H4 (cell line): ENCODE measurements at regions not wholly inside any gene's neighbourhood (a gene's known extent, or its start where the extent isn't known, plus 50 kb on each side); places are given as distances from the start of the nearest gene placed in this dataset.
"Not testable (repeated sequence)": the region's sequence is repeated elsewhere in the genome, so short reads cannot be mapped to it uniquely, and the experiment has no call there.

Source experiments
- DNase-seq: peaks from one replicate; pipeline ENCODE4 v3.0.0-alpha.2; 2015; ENCODE audit warnings: low spot score

DNA sequence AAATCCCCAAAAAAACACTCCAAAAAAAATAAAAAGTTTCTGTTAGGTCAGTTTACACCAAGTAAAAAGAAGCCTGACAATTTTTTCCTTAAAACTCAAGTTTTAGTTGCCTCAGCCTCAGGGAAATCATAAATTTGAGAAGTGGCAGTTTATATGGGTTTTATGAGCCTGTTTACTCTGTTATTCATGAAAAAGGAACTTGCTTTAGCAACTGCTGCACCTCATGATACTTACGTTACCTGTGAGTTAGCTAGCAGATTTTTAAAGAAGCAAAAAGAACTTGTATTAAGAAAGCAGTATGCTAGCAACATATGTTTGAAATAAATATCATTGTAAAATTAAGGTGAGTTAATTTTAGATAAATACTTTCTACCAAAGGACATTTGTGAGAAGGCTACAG lies 1264.5 kb upstream of the PHF14 start:
- DNase-seq, result no peak

DNA sequence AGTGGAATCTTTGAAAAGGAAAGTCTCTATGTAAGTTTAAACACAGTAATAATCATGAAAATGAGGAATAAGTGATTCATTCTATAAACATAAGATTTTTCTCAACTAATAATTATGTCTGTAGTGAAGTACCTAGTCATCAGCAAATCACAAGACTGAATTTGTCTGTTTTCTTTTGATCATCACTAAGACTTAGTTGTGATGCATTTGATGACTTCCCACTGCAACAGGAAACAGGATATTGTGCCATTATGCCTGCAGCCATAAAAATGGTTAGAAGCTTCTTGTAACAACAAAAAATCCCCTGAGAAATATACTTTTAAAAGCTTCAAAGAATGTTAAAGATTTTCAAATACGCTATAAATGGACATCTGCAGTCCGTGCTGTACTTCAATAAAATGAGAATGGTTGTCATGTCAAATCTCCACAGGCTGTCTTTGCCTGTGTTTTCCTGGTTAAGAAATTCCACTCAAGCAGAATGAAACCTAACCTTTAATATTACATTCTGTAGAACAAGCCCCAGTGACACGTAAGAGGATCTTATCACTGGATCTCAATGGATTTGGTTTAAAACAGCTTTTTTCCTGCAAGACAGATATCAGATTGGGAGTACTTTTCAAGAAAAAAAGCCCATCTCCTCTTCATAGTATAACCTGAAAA lies 1262.3 kb upstream of the PHF14 start:
- DNase-seq, result peak; percentile 48

DNA sequence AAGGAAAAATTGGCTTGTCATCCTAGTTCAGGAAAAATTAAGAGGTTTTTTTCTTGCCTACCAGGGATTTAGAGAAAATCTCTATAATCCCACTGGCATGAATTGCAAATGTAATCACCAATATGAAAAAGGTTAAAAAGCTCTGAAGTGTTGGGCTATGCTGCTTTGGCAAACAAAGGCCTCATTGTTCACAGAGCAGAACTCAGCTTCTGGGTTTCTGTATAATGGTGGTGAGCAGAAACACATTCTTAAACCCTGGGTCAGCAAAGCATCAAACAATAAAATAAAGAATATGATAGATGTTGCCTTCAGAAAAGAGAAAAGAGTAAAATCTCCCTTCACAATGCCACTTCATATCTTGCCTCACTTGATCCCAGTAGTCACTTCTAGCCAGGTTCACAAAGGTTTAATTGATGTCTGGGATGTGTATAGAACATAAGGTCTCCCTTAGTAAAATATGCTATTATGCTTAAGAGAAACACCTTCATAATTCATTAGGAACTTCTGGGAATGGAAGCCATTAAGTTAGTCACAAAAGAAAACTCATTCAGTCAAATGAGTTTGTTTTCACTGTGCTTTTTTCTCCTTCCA lies 1255.5 kb upstream of the PHF14 start:
- peak; percentile 45 for DNase-seq

DNA sequence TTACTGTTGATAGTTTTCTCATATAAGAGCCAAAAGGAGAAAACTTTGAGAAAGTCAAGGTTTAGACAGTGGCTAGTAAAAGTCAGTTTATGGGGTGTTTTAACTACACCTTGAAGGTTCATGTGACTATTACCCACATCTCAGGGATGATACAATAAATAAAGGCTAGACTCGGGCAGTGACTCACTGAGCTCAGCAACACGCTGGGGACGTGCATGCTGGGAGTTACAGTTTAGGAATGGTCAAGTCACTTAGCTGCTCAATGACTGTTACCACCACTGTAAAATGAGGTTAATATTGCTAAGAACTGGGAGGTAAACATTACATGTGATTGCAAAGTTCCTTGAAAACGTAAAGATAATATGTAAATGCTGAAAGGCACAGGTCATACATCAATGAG lies 1254.4 kb upstream of the PHF14 start:
- peak; percentile 84 for DNase-seq

DNA sequence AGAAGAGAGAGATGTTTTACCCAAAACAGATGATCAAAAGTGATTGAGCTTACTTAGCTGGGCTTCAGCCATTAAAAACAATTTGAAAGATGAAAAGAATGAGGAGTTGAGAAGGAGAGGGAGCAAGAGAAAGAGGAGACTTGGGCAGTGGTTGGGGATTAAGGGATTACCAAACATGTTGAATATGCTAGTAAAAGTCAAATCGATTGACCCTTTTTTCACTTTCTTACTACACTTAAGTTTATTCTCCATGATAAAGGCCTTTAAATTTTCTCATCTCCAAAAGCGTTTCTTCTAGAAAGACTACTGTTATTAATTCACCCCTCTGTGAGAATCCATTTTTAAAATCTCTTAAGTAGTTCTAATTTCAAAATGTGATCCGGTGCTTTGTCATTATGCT lies 1254.0 kb upstream of the PHF14 start:
- DNase-seq, result no peak

DNA sequence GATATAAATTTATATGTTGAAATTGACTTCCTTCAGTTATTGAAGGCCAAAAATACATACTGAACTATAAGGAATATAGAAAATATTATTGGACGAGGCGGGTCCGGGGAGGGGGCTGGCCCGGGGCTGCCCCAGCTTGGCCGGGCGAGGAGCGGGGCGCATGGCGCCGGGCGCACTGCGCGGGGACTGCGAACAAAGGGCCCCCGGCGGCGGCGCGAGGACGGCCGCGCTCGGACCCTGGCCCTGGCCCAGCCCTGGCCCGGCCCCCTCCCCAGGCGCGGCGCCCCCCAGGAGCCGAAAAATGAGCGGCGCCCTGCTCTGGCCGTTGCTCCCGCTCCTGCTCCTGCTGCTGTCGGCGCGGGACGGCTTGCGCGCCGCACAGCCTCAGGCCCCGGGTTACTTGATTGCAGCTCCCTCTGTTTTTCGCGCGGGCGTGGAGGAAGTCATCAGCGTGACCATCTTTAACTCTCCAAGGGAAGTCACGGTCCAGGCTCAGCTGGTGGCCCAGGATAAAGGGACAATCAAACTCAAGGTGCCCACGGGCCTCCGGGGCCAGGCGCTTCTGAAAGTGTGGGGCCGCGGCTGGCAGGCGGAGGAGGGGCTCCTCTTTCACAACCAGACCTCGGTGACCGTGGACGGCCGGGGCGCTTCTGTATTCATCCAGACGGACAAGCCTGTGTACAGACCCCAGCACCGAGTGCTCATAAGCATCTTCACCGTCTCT lies 1247.6 kb upstream of the PHF14 start:
- DNase-seq, result not testable (repeated sequence)

DNA sequence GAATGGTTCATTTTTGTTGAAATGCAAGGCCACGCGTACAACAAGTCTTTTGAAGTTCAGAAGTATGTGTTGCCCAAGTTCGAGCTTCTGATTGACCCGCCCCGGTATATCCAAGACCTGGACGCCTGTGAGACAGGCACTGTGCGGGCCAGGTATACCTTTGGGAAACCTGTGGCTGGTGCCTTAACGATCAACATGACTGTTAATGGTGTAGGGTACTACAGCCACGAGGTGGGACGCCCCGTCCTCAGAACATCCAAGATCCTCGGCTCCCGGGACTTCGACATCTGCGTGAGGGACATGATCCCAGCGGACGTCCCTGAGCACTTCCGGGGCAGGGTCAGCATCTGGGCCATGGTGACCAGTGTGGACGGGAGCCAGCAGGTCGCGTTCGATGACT lies 1246.9 kb upstream of the PHF14 start:
- DNase-seq, result not testable (repeated sequence)

DNA sequence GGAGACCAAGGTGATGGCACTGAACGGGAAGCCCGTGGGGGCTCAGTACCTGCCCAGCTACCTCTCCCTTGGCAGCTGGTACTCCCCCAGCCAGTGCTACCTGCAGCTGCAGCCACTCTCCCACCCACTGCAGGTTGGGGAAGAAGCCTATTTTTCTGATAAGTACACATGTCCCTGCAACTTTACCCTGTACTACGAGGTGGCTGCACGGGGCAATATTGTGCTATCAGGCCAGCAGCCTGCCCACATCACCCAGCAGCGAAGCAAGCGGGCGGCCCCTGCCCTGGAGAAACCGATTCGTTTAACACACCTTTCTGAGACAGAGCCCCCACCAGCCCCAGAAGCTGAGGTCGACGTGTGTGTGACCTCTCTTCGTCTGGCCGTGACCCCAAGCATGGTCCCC lies 1246.2 kb upstream of the PHF14 start:
- DNase-seq, result not testable (repeated sequence)

DNA sequence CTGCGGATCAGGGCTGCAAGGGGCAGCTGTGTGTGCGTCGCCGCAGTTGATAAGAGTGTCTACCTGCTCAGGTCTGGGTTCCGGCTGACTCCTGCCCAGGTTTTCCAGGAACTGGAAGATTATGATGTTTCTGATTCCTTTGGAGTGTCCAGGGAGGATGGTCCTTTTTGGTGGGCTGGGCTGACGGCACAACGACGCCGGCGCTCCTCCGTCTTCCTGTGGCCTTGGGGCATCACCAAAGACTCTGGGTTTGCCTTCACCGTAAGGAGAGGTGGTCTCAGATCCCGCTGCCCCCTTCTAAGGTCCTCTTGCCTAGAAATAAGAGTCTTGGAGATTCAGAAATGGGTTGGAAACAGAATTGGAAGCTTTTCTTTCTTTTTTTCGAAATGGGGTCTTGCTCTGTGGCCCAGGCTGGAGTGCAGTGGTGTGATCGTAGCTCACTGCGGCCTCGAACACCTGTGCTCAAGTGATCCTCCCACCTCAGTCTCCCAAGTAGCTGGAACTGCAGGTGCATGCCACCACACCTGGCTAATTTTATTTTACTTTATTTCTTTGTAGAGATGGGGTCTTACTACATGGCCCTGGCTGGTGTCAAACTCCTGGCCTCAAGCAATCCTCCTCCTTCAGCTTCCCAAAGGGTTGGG lies 1245.5 kb upstream of the PHF14 start:
- DNase-seq, result not testable (repeated sequence)

DNA sequence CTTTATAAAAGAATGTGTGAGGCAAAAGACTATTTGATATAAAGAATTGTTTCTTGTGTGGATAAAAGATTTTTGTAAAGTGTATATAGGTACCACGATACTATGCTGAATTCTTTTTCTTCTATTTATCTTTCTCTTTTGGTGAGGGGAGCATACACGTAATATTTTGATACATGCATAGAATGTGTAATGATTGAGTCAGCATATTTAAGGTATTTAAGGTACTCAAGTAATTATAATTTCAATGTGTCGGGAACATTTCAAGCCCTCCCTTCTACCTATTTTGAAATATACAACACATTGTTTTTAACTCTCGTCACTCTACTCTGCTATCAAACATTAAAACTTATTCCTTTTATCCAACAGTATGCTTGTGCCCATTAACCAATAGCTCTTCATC lies 1221.6 kb upstream of the PHF14 start:
- no peak for DNase-seq

DNA sequence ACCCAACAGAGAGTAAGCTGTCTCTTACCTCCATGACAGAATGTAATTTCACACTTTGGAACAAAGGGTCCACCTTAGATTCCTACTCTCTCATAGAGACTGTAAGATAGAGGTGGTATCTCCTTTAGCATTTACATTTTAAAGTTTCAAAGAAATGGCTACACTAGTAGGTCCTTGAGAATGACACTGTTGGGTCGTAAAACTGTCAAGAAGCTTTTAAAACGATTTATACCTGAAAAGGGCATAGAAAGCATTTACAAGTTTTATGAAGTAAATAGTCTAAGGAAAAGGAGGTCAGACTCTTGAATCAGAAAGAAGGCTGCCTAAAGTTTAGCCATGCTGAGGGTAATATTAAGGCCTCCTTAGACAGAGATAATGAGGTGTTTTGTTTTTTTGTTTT lies 1212.4 kb upstream of the PHF14 start:
- DNase-seq, result no peak

DNA sequence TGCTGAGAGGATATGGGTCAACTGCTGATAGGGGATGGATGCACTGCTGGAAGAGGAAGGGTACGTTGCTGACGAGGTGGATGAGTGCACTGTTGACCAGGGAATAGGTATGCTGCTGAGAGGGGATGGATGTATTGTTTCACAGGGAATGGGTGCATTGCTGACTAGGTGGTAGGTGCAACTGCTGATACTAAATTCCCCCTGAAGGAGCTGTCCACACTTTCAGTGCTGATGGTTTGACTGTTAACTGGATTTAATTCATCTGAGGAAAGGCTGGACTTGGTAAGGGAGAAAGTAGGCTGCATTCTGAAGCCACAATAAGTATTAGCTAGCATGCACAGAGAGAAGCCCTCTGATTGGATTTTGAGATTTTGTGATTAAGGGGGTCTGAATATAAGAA lies 1196.8 kb upstream of the PHF14 start:
- no peak for DNase-seq

DNA sequence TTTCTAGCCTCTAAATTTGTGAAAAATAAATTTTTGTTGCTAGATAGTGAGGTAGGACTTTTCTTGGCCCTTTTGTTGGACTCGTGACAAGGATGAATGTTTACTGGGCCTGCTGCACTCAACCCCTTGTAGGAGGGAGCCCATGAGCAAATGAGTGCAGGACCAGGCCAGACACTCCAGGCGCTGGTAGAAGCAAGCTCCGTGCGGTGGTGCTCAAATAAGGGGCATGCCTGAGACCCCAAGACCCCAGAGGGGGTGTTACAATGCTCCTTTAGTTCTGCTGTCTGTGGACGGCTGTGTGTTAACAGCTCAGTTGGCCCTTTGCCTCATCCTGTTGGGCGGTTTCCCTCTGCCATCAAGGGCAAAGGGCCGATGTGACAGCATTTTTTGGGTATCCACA lies 1195.3 kb upstream of the PHF14 start:
- DNase-seq, result no peak

DNA sequence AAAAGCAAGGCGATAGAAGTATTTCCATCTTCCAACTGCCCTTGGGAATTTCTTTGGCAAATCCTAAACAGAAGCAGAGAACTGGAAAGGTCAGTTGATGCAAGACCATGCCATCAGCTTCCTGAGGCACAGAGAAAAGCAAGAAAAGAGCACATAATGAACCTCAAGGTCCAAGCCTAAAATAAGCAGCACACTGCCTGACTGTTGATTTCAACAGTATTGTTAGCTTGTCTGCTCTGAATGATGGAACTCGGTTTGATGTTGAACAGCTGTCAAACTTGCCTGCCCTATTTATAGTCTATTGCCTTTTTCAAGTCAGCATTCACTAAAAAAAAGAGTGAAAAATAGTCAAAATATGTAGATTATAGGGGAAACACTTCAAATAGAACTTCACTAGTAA lies 1192.0 kb upstream of the PHF14 start:
- DNase-seq, result no peak

DNA sequence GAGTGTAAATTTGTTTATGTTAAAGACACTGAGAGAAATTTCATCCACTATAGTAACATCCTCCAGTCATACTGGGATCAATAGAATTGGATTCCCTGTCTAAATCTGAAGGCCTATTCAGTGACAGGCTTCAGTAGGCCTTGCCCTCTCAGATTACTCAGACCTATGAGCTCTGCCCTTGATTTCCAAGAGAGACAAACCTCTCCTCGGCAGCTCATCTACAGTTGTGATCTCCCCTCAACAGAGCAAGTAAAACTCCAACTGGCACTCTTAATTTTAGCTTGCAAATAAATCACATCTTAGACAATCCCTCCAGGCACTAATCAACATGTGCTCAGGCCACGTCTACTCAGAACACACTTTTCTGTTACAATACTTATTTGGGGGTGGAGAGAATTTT lies 1191.4 kb upstream of the PHF14 start:
- DNase-seq, result no peak

DNA sequence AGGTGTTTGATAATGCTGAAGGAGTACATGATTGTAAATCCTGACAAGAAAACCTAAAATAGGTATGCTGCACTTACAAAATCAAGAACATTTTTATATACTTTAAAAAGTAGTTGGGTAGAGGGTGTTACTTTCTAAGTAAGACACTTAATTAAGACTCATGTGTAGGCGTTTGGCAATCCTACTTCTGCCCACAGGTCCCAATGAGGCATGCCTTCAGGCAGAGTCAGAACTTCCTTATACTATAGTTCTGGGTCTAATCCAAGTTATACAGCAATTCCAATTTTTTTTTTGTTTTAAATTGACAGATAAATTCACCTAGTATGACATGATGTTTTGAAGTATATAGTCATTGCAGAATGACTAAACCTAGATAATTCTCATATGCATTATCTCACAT lies 1188.5 kb upstream of the PHF14 start:
- DNase-seq, result no peak

DNA sequence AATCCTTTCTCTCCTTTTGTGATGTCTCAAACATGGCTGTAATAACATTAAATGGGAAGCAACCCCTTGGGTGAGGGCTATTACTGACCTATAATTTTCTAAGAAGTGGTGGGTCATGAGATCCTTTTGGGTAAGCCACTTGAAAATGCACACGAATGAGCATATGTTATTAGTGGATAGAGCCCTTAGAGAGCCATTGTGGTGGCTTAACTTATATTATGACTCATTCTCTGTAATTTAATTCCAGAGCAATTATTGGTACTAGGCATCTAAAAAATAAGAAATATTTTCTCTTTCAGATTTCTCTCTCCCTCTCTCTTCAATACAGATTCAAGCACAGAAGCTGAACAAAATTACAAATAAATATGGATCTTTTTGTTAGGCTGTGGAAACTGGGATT lies 1177.4 kb upstream of the PHF14 start:
- peak; percentile 34 for DNase-seq

DNA sequence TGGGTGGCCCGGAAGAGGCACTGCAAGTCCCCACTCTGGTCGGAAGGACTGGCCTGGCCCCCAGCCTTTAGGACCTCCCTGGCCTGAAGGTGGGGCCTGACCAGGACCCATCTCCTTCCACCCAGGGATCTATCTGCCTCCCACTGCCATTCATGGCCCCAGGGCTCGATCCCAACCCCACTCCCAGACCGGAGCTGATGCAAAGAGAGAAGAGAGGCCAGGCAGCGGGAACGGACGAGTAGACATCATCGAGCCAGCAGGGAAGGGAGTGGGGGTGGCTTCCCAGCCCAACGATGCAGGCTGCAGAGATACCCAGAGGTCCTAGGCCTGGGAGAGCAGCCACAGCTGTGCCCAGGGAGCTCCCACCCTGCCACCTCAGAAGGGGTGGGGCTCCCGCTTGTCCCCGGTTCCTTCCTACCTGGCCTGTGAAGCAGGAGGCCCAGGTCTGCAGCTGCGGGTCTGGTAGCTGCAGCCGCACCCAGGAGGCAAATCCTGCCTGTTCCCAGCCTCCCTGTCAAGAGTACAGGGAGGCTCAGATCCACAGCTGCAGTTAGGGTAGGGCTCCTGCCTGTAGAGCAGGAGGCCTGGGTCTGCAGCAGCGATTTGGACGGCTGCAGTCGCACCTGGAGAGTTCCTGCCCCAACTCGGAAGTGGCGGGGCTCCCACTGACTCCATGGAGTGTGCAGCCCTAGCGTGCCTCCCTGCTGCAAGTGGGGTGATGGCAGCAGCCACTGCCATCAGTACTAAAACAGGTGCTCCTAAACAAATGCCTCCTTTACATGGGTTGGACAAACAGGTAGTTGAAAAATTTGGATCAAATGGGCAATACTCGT lies 1151.0 kb upstream of the PHF14 start:
- no peak for DNase-seq

DNA sequence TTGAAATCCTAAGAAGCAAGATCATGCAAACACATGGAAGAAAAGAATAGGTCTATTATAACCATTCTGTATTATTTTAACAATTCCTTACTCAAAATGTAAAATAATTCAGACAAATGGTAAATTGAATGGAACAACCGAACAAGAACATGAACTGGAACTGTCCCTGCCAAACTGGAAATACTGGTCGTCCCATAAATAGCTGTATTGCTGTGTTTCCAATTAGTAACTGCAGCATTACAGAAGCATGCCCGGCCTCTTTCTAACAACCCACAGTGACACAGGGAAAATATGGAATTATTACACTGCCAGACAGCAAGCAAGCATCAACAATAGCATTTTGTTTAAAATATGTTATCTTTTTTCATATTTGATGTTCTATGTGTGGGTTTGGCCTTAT lies 1138.5 kb upstream of the PHF14 start:
- no peak for DNase-seq

DNA sequence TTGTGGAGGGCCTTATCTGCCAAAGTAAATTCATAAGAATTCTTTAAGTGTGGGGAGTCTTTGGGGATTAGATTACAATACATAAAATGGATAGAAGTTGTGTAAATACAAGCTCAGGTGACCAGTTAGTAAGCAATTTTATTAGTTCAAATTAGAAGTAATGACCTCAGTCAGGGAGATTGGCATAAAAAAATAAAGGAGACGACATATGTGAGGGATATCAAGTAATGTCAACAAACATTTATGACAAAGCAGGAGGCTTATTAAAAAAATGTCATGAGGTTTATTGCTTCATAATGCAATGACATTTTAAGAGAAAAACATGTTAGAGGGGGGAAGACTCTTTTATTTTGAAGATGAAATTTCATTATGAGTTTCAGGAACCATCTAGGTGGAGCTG lies 1137.0 kb upstream of the PHF14 start:
- no peak for DNase-seq

DNA sequence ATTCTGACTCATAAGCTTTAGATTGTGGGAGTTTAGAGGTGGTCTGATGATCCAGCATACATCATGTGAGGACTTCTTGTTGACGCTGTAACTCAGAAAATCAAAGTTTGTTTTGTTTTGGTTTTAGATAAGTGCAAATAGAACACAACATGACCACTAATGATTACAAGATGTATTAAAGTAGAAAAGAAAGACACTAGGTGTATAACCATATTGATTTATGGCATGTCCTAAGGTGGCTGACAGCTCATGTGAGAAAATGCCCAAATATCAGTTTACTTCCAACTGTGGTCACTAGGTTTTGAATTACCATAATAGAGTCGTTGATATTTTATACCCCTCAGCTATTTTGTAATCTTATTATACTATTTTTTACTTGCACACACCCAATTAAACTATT lies 1131.4 kb upstream of the PHF14 start:
- no peak for DNase-seq

DNA sequence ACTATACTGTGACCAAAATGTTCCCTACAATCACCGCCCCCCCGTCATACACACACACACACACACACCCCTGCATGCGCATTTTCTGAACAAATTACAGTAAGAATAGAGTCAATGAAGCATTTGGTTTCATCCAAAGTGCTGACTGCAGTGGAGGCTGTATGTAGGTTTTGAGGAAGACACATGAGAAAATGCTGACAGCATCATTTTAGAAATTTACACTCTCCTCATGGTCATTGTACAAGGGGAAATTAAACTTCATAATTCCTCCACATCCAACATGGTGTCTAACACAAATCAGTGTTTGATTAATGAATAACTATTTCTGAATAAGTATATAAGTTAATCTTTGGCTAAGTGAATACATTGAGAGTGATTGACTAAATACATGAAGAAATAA lies 1126.8 kb upstream of the PHF14 start:
- DNase-seq, result no peak
